DOHH2 (cell line): ENCODE measurements at regions not wholly inside any gene's neighbourhood (a gene's known extent, or its start where the extent isn't known, plus 50 kb on each side); places are given as distances from the start of the nearest gene placed in this dataset.

Source experiments
- H3F3A ChIP-seq: fragments of 200-600 bp; sonication (generic), shearing (Covaris generic); 2 replicates; pipeline ENCODE4 v1.6.0; 2016; ENCODE audit warnings: antibody characterized with exemption, mild to moderate bottlenecking; ENCODE audit not compliant: control insufficient read depth, insufficient read depth
- H3K27ac ChIP-seq: fragments of 200-600 bp; sonication (generic); 2 replicates; pipeline ENCODE4 v1.5.1; 2014; ENCODE audit warnings: low read depth, mild to moderate bottlenecking, low read length, moderate library complexity
- H3K27me3 ChIP-seq: fragments of 200-600 bp; sonication (generic); 2 replicates; pipeline ENCODE4 v1.6.1; 2014; ENCODE audit warnings: mild to moderate bottlenecking, low read length, mixed read lengths; ENCODE audit not compliant: control insufficient read depth
- H3K36me3 ChIP-seq: fragments of 200-600 bp; sonication (generic); 2 replicates; pipeline ENCODE4 v1.6.1; 2014; ENCODE audit warnings: mild to moderate bottlenecking, low read length, moderate library complexity, mixed read lengths; ENCODE audit not compliant: control insufficient read depth
- H3K4me1 ChIP-seq: fragments of 200-600 bp; sonication (generic); 2 replicates; pipeline ENCODE4 v1.6.1; 2014; ENCODE audit warnings: mild to moderate bottlenecking, low read length, mixed read lengths; ENCODE audit not compliant: control insufficient read depth
- H3K4me2 ChIP-seq: fragments of 200-600 bp; sonication (generic); 2 replicates; pipeline ENCODE4 v1.6.0; 2014; ENCODE audit warnings: mild to moderate bottlenecking, low read length, moderate library complexity
- H3K4me3 ChIP-seq: fragments of 200-600 bp; sonication (generic); 2 replicates; pipeline ENCODE4 v1.5.1; 2014; ENCODE audit warnings: mild to moderate bottlenecking, low read length, mixed read lengths
- H3K79me2 ChIP-seq: fragments of 200-600 bp; sonication (generic); 2 replicates; pipeline ENCODE4 v1.6.1; 2014; ENCODE audit warnings: mild to moderate bottlenecking, low read length, mixed read lengths; ENCODE audit not compliant: control insufficient read depth
- H3K9me2 ChIP-seq: fragments of 200-600 bp; sonication (generic); replicated peaks from 2 replicates; pipeline ENCODE4 v1.6.1; 2014; ENCODE audit warnings: mild to moderate bottlenecking, low read length, mixed read lengths; ENCODE audit not compliant: control insufficient read depth
- H3K9me3 ChIP-seq: fragments of 200-600 bp; sonication (generic); 2 replicates; pipeline ENCODE4 v1.6.1; 2014; ENCODE audit warnings: antibody characterized with exemption, low read length, mixed read lengths; ENCODE audit not compliant: control insufficient read depth, insufficient read depth
- H4K20me1 ChIP-seq: fragments of 200-600 bp; sonication (generic); 2 replicates; pipeline ENCODE4 v1.6.0; 2014; ENCODE audit warnings: low read depth, mild to moderate bottlenecking, antibody characterized with exemption, low read length, moderate library complexity; ENCODE audit not compliant: control insufficient read depth, insufficient read depth
- CTCF ChIP-seq: fragments of 200-600 bp; sonication (generic); IDR thresholded peaks from one replicate; pipeline ENCODE4 v1.5.1; 2014; ENCODE audit warnings: antibody characterized with exemption, mild to moderate bottlenecking, low read depth, low read length; ENCODE audit not compliant: poor library complexity, severe bottlenecking
- EZH2phosphoT487 ChIP-seq: fragments of 200-600 bp; sonication (generic); IDR thresholded peaks from 2 replicates; pipeline ENCODE4 v1.6.1; 2017; ENCODE audit warnings: borderline replicate concordance, mild to moderate bottlenecking, antibody characterized with exemption, low read length, moderate library complexity, mixed read lengths

- H3K27ac ChIP-seq: no peak overlapping the region
- H3K9me2 ChIP-seq: no peaks in the 10 kb centered on the region
- H3K4me3 ChIP-seq: no peak overlapping the region
- no peaks in the 10 kb centered on the region for H3K36me3 ChIP-seq
- no peak overlapping the region for H3K4me2 ChIP-seq
- no peaks in the 10 kb centered on the region for H3K79me2 ChIP-seq
- TF ChIP-seq EZH2phosphoT487 (no peak), CTCF (no peak)
- H3K27me3 ChIP-seq: no peaks in the 10 kb centered on the region
- no peaks in the 10 kb centered on the region for H3F3A ChIP-seq
- no peaks in the 10 kb centered on the region for H4K20me1 ChIP-seq
- H3K9me3 ChIP-seq: no peaks in the 10 kb centered on the region
- H3K4me1 ChIP-seq: no peaks in the 10 kb centered on the region
These were observed 193.0 kb upstream of the GOLIM4 start for GRCh38 chr3:168288511-168289401.

- Histone ChIP-seq H3K9me3 (no peaks in the 10 kb centered on the region), H3F3A (no peaks in the 10 kb centered on the region), H3K27ac (no peak overlapping the region), H3K79me2 (no peaks in the 10 kb centered on the region), H3K36me3 (no peaks in the 10 kb centered on the region), H3K4me3 (no peak overlapping the region), H3K4me1 (no peaks in the 10 kb centered on the region), H3K4me2 (no peak overlapping the region), H4K20me1 (no peaks in the 10 kb centered on the region), H3K27me3 (no peaks in the 10 kb centered on the region), H3K9me2 (no peaks in the 10 kb centered on the region)
- TF ChIP-seq CTCF (no peak), EZH2phosphoT487 (no peak)
These were observed 189.8 kb upstream of the GOLIM4 start for GRCh38 chr3:168285506-168285905.

GRCh38 chr3:168284728-168285127 lies 189.0 kb upstream of the GOLIM4 start:
- H4K20me1 ChIP-seq: no peaks in the 10 kb centered on the region
- H3K4me2 ChIP-seq: no peak overlapping the region
- H3K9me3 ChIP-seq: no peaks in the 10 kb centered on the region
- no peaks in the 10 kb centered on the region for H3K36me3 ChIP-seq
- no peaks in the 10 kb centered on the region for H3K9me2 ChIP-seq
- H3K4me3 ChIP-seq: no peak overlapping the region
- H3K79me2 ChIP-seq: no peaks in the 10 kb centered on the region
- TF ChIP-seq CTCF: no peak
- TF ChIP-seq EZH2phosphoT487: no peak
- H3F3A ChIP-seq: no peaks in the 10 kb centered on the region
- no peak overlapping the region for H3K27ac ChIP-seq
- no peaks in the 10 kb centered on the region for H3K27me3 ChIP-seq
- no peaks in the 10 kb centered on the region for H3K4me1 ChIP-seq
